ENCODE measurements at regions not wholly inside any gene's neighbourhood (a gene's known extent, or its start where the extent isn't known, plus 50 kb on each side); places are given as distances from the start of the nearest gene placed in this dataset.

DNA sequence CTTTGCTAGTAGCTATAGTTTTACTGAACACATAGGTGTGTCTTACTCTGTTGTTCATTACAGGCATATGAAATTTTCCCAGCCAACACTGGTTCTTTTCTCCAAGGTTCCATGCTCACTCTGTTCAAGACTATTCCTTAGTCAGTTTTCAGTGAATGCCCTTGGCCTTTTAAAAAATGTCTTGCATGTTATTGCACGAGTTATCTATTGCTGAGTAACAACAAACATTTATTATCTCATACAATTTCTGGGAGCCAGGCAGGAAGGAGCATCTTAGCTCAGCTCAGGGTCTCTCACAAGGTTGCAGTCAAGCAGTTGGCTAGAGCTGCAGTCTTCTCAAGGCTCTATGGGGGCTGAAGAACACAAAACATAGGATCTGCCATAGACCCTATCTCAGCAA lies 223.5 kb downstream of the BTG1 start:
- TF ChIP-seq POLR2A (IDR thresholded peaks at IDR 0.05), result no peak
- TF ChIP-seq, protein P1, sequence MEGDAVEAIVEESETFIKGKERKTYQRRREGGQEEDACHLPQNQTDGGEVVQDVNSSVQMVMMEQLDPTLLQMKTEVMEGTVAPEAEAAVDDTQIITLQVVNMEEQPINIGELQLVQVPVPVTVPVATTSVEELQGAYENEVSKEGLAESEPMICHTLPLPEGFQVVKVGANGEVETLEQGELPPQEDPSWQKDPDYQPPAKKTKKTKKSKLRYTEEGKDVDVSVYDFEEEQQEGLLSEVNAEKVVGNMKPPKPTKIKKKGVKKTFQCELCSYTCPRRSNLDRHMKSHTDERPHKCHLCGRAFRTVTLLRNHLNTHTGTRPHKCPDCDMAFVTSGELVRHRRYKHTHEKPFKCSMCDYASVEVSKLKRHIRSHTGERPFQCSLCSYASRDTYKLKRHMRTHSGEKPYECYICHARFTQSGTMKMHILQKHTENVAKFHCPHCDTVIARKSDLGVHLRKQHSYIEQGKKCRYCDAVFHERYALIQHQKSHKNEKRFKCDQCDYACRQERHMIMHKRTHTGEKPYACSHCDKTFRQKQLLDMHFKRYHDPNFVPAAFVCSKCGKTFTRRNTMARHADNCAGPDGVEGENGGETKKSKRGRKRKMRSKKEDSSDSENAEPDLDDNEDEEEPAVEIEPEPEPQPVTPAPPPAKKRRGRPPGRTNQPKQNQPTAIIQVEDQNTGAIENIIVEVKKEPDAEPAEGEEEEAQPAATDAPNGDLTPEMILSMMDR (IDR thresholded peaks at IDR 0.05 in 8 of 11, conservative IDR thresholded peaks at IDR 0.05 in 3 of 11), result no peak
